BE2C (cell line): ENCODE measurements at regions not wholly inside any gene's neighbourhood (a gene's known extent, or its start where the extent isn't known, plus 50 kb on each side); places are given as distances from the start of the nearest gene placed in this dataset.

Experiments used
- DNase-seq: peaks from one replicate; pipeline ENCODE4 v3.0.0-alpha.2; 2020
- H3K27me3 ChIP-seq: fragments of 250-450 bp; sonication (Bioruptor Pico); 2 replicates; pipeline ENCODE4 v1.5.1; 2020; ENCODE audit warnings: mild to moderate bottlenecking
- H3K36me3 ChIP-seq: fragments of 250-450 bp; sonication (Bioruptor Pico); 2 replicates; pipeline ENCODE4 v1.5.1; 2020; ENCODE audit warnings: mild to moderate bottlenecking
- H3K4me1 ChIP-seq: fragments of 250-450 bp; sonication (Bioruptor Pico); 2 replicates; pipeline ENCODE4 v1.5.1; 2020
- H3K4me3 ChIP-seq: 2 replicates; pipeline ENCODE4 v1.5.1; 2011; ENCODE audit warnings: low read depth, low read length
- H3K9me3 ChIP-seq: fragments of 250-450 bp; sonication (Bioruptor Pico); 2 replicates; pipeline ENCODE4 v1.5.1; 2020
- CTCF ChIP-seq: IDR thresholded peaks from 2 replicates; pipeline ENCODE4 v1.5.1; 2012; ENCODE audit warnings: mild to moderate bottlenecking, low read depth, low read length

GRCh38 chr3:82050382-82050781 is 288.9 kb upstream of the GBE1 start:
- H3K4me1 ChIP-seq = peaks cover 1% of the 10 kb centered on the region
- H3K4me3 ChIP-seq = no peak overlapping the region
- H3K36me3 ChIP-seq = no peaks in the 10 kb centered on the region
- TF ChIP-seq CTCF = no peak
- H3K9me3 ChIP-seq = no peaks in the 10 kb centered on the region
- no peak for DNase-seq
- no peaks in the 10 kb centered on the region for H3K27me3 ChIP-seq

DNA sequence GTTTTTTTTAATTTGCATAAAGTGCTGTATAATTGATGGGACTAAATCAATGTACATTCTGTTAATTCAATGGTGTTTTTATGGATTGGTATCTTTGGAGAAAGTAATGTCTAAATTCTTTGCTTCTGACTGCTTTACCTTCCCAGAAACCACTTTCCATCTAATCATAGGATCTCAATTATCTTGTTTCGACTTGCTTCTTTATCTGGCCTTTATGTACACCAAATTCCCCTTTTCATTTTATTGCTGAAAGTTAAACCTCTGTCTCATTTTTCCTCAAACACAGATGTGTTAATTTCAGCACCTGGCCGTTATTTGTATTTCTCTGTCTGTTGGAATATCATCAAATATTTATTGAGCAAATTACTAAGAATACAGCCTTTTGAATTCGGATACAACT is 287.3 kb upstream of the GBE1 start:
- Histone ChIP-seq H3K4me1 (peaks cover 11% of the 10 kb centered on the region), H3K4me3 (no peak overlapping the region), H3K36me3 (no peaks in the 10 kb centered on the region), H3K27me3 (no peaks in the 10 kb centered on the region), H3K9me3 (no peaks in the 10 kb centered on the region)
- no peak for DNase-seq
- no peak for TF ChIP-seq CTCF

GRCh38 chr3:82044930-82045705 is 283.7 kb upstream of the GBE1 start:
- Histone ChIP-seq H3K9me3 (no peaks in the 10 kb centered on the region), H3K4me3 (no peak overlapping the region), H3K27me3 (no peaks in the 10 kb centered on the region), H3K36me3 (no peaks in the 10 kb centered on the region), H3K4me1 (peaks cover 11% of the 10 kb centered on the region)
- no peak for TF ChIP-seq CTCF
- no peak for DNase-seq

DNA sequence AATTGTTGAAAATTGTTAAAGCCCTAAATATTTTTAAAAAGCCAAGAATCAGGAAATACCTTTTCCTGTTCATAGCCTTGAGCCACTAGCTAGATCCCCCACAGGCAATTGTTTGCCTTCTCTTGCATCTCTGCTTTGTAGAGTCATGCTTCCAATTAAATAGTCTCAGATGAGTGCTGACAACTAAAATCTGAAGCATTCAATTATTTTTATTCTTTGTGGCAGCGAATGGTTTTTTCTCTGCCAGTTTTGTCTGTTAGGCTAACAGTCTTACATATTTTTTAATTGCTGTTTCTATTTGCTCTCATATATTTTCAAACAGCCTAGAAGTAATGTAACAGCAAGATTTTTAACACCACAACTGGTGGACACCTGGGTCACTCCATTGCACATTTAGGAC is 277.1 kb upstream of the GBE1 start:
- no peaks in the 10 kb centered on the region for H3K27me3 ChIP-seq
- TF ChIP-seq CTCF = no peak
- no peaks in the 10 kb centered on the region for H3K9me3 ChIP-seq
- H3K4me3 ChIP-seq = no peak overlapping the region
- no peaks in the 10 kb centered on the region for H3K36me3 ChIP-seq
- no peaks in the 10 kb centered on the region for H3K4me1 ChIP-seq
- no peak for DNase-seq

DNA sequence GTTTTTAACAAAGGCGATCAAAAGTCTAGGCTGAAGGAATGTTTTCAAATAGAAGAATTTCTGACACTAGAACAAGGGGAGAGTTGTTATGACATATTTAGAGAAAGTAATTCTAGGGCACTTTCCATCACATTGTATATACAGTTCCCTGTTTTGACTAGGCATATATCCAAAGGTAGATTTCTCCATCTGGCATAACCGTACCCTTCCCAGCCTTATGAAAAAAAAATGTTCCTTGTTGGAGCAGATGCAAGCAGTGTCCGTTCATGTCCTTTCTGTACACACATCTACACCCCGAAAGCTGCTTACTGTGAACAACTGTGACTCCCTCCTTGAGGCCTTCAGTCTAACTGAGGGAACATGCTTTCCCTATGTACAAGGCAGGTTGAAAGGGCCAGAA is 271.7 kb upstream of the GBE1 start:
- DNase-seq = no peak
- H3K9me3 ChIP-seq = no peaks in the 10 kb centered on the region

More for the DNA sequence above, 271.7 kb upstream of the GBE1 start:
- Histone ChIP-seq H3K36me3 (no peaks in the 10 kb centered on the region), H3K4me3 (no peak overlapping the region), H3K4me1 (no peaks in the 10 kb centered on the region), H3K27me3 (no peaks in the 10 kb centered on the region)
- TF ChIP-seq CTCF = no peak
